ENCODE measurements at regions not wholly inside any gene's neighbourhood (a gene's known extent, or its start where the extent isn't known, plus 50 kb on each side); places are given as distances from the start of the nearest gene placed in this dataset.

GRCh38 chr16:73350707-73351452 lies 303.0 kb upstream of the ZFHX3 start:
- TF ChIP-seq POLR2A (IDR thresholded peaks at IDR 0.05; ENCODE audit: low read depth, low read length): no peak
- no peak for TF ChIP-seq POLR2AphosphoS5 (IDR thresholded peaks at IDR 0.05; ENCODE audit: low read length)
- no peak for TF ChIP-seq ATF2 (IDR thresholded peaks at IDR 0.05; ENCODE audit: low read length)
- TF ChIP-seq EZH2 (IDR thresholded peaks at IDR 0.05; ENCODE audit: borderline replicate concordance, control insufficient read depth, low read depth, low read length): no peak
- no peak for TF ChIP-seq EP300 (IDR thresholded peaks at IDR 0.05; ENCODE audit: borderline replicate concordance in 1 of 2, control insufficient read depth in 1 of 2, low read depth in 2 of 2, low read length in 2 of 2)
- TF ChIP-seq CTCF (IDR thresholded peaks at IDR 0.05 in 2 of 3, conservative IDR thresholded peaks at IDR 0.05 in 1 of 3; ENCODE audit: control insufficient read depth in 2 of 3, extremely low read depth in 1 of 3, insufficient read depth in 1 of 3, low read depth in 3 of 3, low read length in 3 of 3): no peak
- TF ChIP-seq HDAC2 (IDR thresholded peaks at IDR 0.05): no peak
- TF ChIP-seq MXI1 (IDR thresholded peaks at IDR 0.05; ENCODE audit: low read depth, low read length): no peak
- TF ChIP-seq GATAD2B (conservative IDR thresholded peaks at IDR 0.05; ENCODE audit: low read depth): no peak
- TF ChIP-seq RAD21 (IDR thresholded peaks at IDR 0.05; ENCODE audit: insufficient read depth, low read depth, low read length): no peak
- TF ChIP-seq MAX (IDR thresholded peaks at IDR 0.05; ENCODE audit: low read depth, low read length): no peak
- no peak for TF ChIP-seq REST (IDR thresholded peaks at IDR 0.05; ENCODE audit: low read depth, low read length)
- TF ChIP-seq TCF7 (IDR thresholded peaks at IDR 0.05; ENCODE audit: borderline replicate concordance): no peak
- no peak for TF ChIP-seq E2F4 (IDR thresholded peaks at IDR 0.05; ENCODE audit: low read depth, low read length)
